Lower leg skin (tissue), 3 donors: ENCODE measurements at regions not wholly inside any gene's neighbourhood (a gene's known extent, or its start where the extent isn't known, plus 50 kb on each side); places are given as distances from the start of the nearest gene placed in this dataset.

ENCODE experiments used
- POLR2A ChIP-seq, 2 donors: fragments of 450-650 bp; IDR thresholded peaks; one replicate each; pipeline ENCODE4 v1.6.1; 2016 to 2017; ENCODE audit warnings: antibody characterized with exemption in 2 of 2, mild to moderate bottlenecking in 1 of 2, moderate library complexity in 1 of 2
- TF ChIP-seq, protein P1 (sequence below), 3 donors: fragments of 450-650 bp; IDR thresholded peaks; one replicate each; pipeline ENCODE4 v1.5.1; 2016; ENCODE audit warnings: antibody characterized with exemption in 3 of 3, mild to moderate bottlenecking in 3 of 3, moderate library complexity in 2 of 3

DNA sequence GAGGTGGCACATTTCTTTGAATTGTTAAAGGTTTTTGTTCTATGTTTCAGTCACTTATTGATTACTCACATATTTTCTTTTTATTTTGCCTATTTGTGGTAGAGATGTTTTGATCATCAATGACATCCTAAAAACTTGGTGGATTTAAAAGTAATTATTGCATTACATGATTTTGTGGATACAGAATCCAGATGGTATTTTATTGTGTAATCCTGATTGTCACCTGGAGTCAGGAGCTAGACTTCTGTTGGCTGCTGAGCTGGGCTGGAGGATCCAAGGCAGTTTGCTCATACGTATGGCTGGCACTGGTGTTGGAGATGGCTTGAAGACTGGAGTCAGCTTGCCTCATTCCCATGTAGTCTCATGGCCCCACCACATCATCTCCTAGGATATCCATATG lies 1009.6 kb upstream of the PCDH7 start:
- TF ChIP-seq, protein P1, sequence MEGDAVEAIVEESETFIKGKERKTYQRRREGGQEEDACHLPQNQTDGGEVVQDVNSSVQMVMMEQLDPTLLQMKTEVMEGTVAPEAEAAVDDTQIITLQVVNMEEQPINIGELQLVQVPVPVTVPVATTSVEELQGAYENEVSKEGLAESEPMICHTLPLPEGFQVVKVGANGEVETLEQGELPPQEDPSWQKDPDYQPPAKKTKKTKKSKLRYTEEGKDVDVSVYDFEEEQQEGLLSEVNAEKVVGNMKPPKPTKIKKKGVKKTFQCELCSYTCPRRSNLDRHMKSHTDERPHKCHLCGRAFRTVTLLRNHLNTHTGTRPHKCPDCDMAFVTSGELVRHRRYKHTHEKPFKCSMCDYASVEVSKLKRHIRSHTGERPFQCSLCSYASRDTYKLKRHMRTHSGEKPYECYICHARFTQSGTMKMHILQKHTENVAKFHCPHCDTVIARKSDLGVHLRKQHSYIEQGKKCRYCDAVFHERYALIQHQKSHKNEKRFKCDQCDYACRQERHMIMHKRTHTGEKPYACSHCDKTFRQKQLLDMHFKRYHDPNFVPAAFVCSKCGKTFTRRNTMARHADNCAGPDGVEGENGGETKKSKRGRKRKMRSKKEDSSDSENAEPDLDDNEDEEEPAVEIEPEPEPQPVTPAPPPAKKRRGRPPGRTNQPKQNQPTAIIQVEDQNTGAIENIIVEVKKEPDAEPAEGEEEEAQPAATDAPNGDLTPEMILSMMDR (IDR thresholded peaks at IDR 0.05), result no peak
- no peak for TF ChIP-seq POLR2A (IDR thresholded peaks at IDR 0.05)
